ENCODE measurements at regions not wholly inside any gene's neighbourhood (a gene's known extent, or its start where the extent isn't known, plus 50 kb on each side); places are given as distances from the start of the nearest gene placed in this dataset.

- H3K27ac ChIP-seq, result no peak overlapping the region
- CTCF ChIA-PET, result no interaction called here
- no peak for TF ChIP-seq CTCF (IDR thresholded peaks at IDR 0.05)
- TF ChIP-seq BHLHE40 (IDR thresholded peaks at IDR 0.05; ENCODE audit: low read depth, low read length), result no peak
- TF ChIP-seq NPAS2 (CRISPR knock-in tag; IDR thresholded peaks at IDR 0.05; ENCODE audit: borderline replicate concordance), result no peak
- TF ChIP-seq CBX8 (IDR thresholded peaks at IDR 0.05), result no peak
- no peak for TF ChIP-seq EP300 (IDR thresholded peaks at IDR 0.05)
- no peak for TF ChIP-seq MAZ (IDR thresholded peaks at IDR 0.05; ENCODE audit: borderline replicate concordance, low read depth, low read length)
- no peak for TF ChIP-seq BCL3 (IDR thresholded peaks at IDR 0.05)
- TF ChIP-seq HES2 (IDR thresholded peaks at IDR 0.05), result no peak
- TF ChIP-seq POLR2A (IDR thresholded peaks at IDR 0.05; ENCODE audit: low read length), result no peak
- TF ChIP-seq NFE2L2 (conservative IDR thresholded peaks at IDR 0.05; ENCODE audit: low read length), result no peak
- no peak for TF ChIP-seq EHMT2 (IDR thresholded peaks at IDR 0.05; ENCODE audit: low read depth)
- no peak for TF ChIP-seq SMC3 (IDR thresholded peaks at IDR 0.05)
- TF ChIP-seq RNF2 (IDR thresholded peaks at IDR 0.05; ENCODE audit: borderline replicate concordance, low read depth), result no peak
- TF ChIP-seq HOXB5 (CRISPR knock-in tag; IDR thresholded peaks at IDR 0.05), result no peak
- no peak for TF ChIP-seq FOXS1 (CRISPR knock-in tag; IDR thresholded peaks at IDR 0.05)
- TF ChIP-seq ATOH8 (CRISPR knock-in tag; IDR thresholded peaks at IDR 0.05; ENCODE audit: low read depth), result no peak
- no peak for TF ChIP-seq ZC3H11A (IDR thresholded peaks at IDR 0.05)
- no peak for TF ChIP-seq CHD2 (IDR thresholded peaks at IDR 0.05; ENCODE audit: low read length, partially characterized antibody)
- no peak for TF ChIP-seq KDM5A (IDR thresholded peaks at IDR 0.05)
- TF ChIP-seq TP53 (CRISPR knock-in tag; IDR thresholded peaks at IDR 0.05), result no peak
- no peak for FAIRE-seq
- ATAC-seq, result no peak
- POLR2A ChIA-PET, result no interaction called here
- no peaks in the 10 kb centered on the region for H3K4me1 ChIP-seq
- no peak for DNase-seq (ENCODE audit: low read depth in 1 of 2, low spot score in 1 of 2)
- no peak overlapping the region for H3K4me3 ChIP-seq
- no peaks in the 10 kb centered on the region for H3K9me3 ChIP-seq
- H3K4me2 ChIP-seq, result no peak overlapping the region
These were observed 400.6 kb upstream of the VSTM2A start for GRCh38 chr7:54141576-54141975.

GRCh38 chr7:54145716-54146115 is 396.5 kb upstream of the VSTM2A start:
- Histone ChIP-seq H3K4me3 (no peak overlapping the region), H3K9me3 (no peaks in the 10 kb centered on the region), H3K4me2 (no peak overlapping the region), H3K27ac (no peak overlapping the region), H3K4me1 (no peaks in the 10 kb centered on the region)
- 27% methylated on average over 8 of the region's 8 CpGs for WGBS (ENCODE audit: missing lambda C conversion rate)
- FAIRE-seq (no peak), DNase-seq (ENCODE audit: low read depth in 1 of 2, low spot score in 1 of 2) (no peak), ATAC-seq (no peak)
- TF ChIP-seq SMC3 (IDR thresholded peaks at IDR 0.05), result no peak
- no peak for TF ChIP-seq TP53 (CRISPR knock-in tag; IDR thresholded peaks at IDR 0.05)
- TF ChIP-seq HES2 (IDR thresholded peaks at IDR 0.05), result no peak
- no peak for TF ChIP-seq FOXS1 (CRISPR knock-in tag; IDR thresholded peaks at IDR 0.05)
- TF ChIP-seq FOSB (CRISPR knock-in tag; IDR thresholded peaks at IDR 0.05), result no peak
- no peak for TF ChIP-seq EHMT2 (IDR thresholded peaks at IDR 0.05; ENCODE audit: low read depth)
- no peak for TF ChIP-seq EP300 (IDR thresholded peaks at IDR 0.05)
- TF ChIP-seq MYC (IDR thresholded peaks at IDR 0.05; ENCODE audit: borderline replicate concordance, low read length), result no peak
- no peak for TF ChIP-seq PHF8 (IDR thresholded peaks at IDR 0.05; ENCODE audit: borderline replicate concordance, low read depth)
- TF ChIP-seq CHD2 (IDR thresholded peaks at IDR 0.05; ENCODE audit: low read length, partially characterized antibody), result no peak
- TF ChIP-seq RAD21 (conservative IDR thresholded peaks at IDR 0.05 in 1 of 2, IDR thresholded peaks at IDR 0.05 in 1 of 2), result no peak
- TF ChIP-seq GATA3 (IDR thresholded peaks at IDR 0.05; ENCODE audit: borderline replicate concordance), result no peak
- TF ChIP-seq ELK1 (IDR thresholded peaks at IDR 0.05; ENCODE audit: low read depth, low read length), result no peak
- no peak for TF ChIP-seq ZFP36 (IDR thresholded peaks at IDR 0.05; ENCODE audit: borderline replicate concordance, partially characterized antibody)
- no peak for TF ChIP-seq POLR2AphosphoS2 (conservative IDR thresholded peaks at IDR 0.05; ENCODE audit: low read length)
- no peak for TF ChIP-seq SREBF2 (IDR thresholded peaks at IDR 0.05)
- TF ChIP-seq PBX3 (IDR thresholded peaks at IDR 0.05), result no peak
- TF ChIP-seq POLR2A (IDR thresholded peaks at IDR 0.05; ENCODE audit: low read length), result no peak
- no peak for TF ChIP-seq ATOH8 (CRISPR knock-in tag; IDR thresholded peaks at IDR 0.05; ENCODE audit: low read depth)
- ChIA-PET CTCF (no interaction called here), POLR2A (no interaction called here)
